ENCODE measurements at regions not wholly inside any gene's neighbourhood (a gene's known extent, or its start where the extent isn't known, plus 50 kb on each side); places are given as distances from the start of the nearest gene placed in this dataset.

- no peak for TF ChIP-seq EZH2 (IDR thresholded peaks at IDR 0.05; ENCODE audit: low read length, missing control alignments)
- TF ChIP-seq CTCF (conservative IDR thresholded peaks at IDR 0.05 in 1 of 2, IDR thresholded peaks at IDR 0.05 in 1 of 2; ENCODE audit: low read depth in 1 of 2, low read length in 2 of 2), result no peak
These were observed 192.5 kb downstream of the POSTN start for GRCh38 chr13:37406031-37406430.

All from fibroblast of lung (primary cell).